AG04450 (cell line): ENCODE measurements at regions not wholly inside any gene's neighbourhood (a gene's known extent, or its start where the extent isn't known, plus 50 kb on each side); places are given as distances from the start of the nearest gene placed in this dataset.

ENCODE experiments used
- CTCF ChIA-PET: fragments of 300-600, 350-600 bp; formaldehyde crosslinking; extraction: SDS; loops from one replicate; lab custom pipeline; 2022; ENCODE audit warnings: antibody characterized with exemption, inconsistent platforms; lab: Charles Lee
- POLR2A ChIA-PET: fragments of 350-600 bp; formaldehyde crosslinking; extraction: SDS; loops from one replicate; lab custom pipeline; 2021; ENCODE audit warnings: antibody characterized with exemption, inconsistent platforms; lab: Yijun Ruan, JAX
- DNase-seq: peaks from one replicate; pipeline ENCODE4 v3.0.0-alpha.2; 2011; ENCODE audit warnings: low read depth, low spot score
- H3K27ac ChIP-seq: one replicate; pipeline ENCODE4 v1.5.1; 2012; ENCODE audit warnings: low read depth, low read length, control low read depth
- H3K27me3 ChIP-seq: one replicate; pipeline ENCODE4 v1.6.0; 2012; ENCODE audit warnings: low read length; ENCODE audit not compliant: control insufficient read depth, insufficient read depth
- H3K4me3 ChIP-seq: 2 replicates; pipeline ENCODE4 v1.5.1; 2011; ENCODE audit warnings: mild to moderate bottlenecking, low read depth, low read length, control low read depth
- H3K9me3 ChIP-seq: 2 replicates; pipeline ENCODE4 v1.5.1; 2012; ENCODE audit warnings: low read length; ENCODE audit not compliant: control insufficient read depth, insufficient read depth
- CTCF ChIP-seq: IDR thresholded peaks from 2 replicates; pipeline ENCODE4 v1.5.1; 2011; ENCODE audit warnings: low read depth, low read length, control low read depth, inconsistent platforms

GRCh38 chr16:77603656-77604055 is 118.7 kb upstream of the NUDT7 start:
- no peak for TF ChIP-seq CTCF
- no peaks in the 10 kb centered on the region for H3K27me3 ChIP-seq
- H3K9me3 ChIP-seq = no peaks in the 10 kb centered on the region
- no peak for DNase-seq
- POLR2A ChIA-PET = no interaction called here
- CTCF ChIA-PET = interaction anchor here (1.8 kb wide), 1 partner anchor 20 kb away, joined by 5 read pairs; no protein-coding TSS in a partner anchor
- no peak overlapping the region for H3K27ac ChIP-seq
- H3K4me3 ChIP-seq = no peak overlapping the region

- no peaks in the 10 kb centered on the region for H3K27me3 ChIP-seq
- CTCF ChIA-PET = no interaction called here
- no peaks in the 10 kb centered on the region for H3K9me3 ChIP-seq
- no peak for DNase-seq
- H3K4me3 ChIP-seq = no peak overlapping the region
- POLR2A ChIA-PET = no interaction called here
- no peak overlapping the region for H3K27ac ChIP-seq
- TF ChIP-seq CTCF = no peak
These were observed 111.8 kb upstream of the NUDT7 start for GRCh38 chr16:77610496-77610895.

GRCh38 chr16:77611386-77611785 is 110.9 kb upstream of the NUDT7 start:
- Histone ChIP-seq H3K27me3 (no peaks in the 10 kb centered on the region), H3K27ac (no peak overlapping the region), H3K4me3 (no peak overlapping the region), H3K9me3 (no peaks in the 10 kb centered on the region)
- no peak for TF ChIP-seq CTCF
- POLR2A ChIA-PET = no interaction called here
- CTCF ChIA-PET = no interaction called here
- no peak for DNase-seq

- no peak for TF ChIP-seq CTCF
- Histone ChIP-seq H3K4me3 (no peak overlapping the region), H3K9me3 (no peaks in the 10 kb centered on the region), H3K27ac (no peak overlapping the region), H3K27me3 (no peaks in the 10 kb centered on the region)
- ChIA-PET POLR2A (no interaction called here), CTCF (no interaction called here)
- no peak for DNase-seq
These were observed 109.7 kb upstream of the NUDT7 start for GRCh38 chr16:77612596-77612995.

- no peak for TF ChIP-seq CTCF
- Histone ChIP-seq H3K4me3 (no peak overlapping the region), H3K9me3 (no peaks in the 10 kb centered on the region), H3K27me3 (no peaks in the 10 kb centered on the region), H3K27ac (no peak overlapping the region)
- POLR2A ChIA-PET = no interaction called here
- CTCF ChIA-PET = no interaction called here
- DNase-seq = no peak
These were observed 109.2 kb upstream of the NUDT7 start for GRCh38 chr16:77613095-77613494.
